ENCODE measurements at regions not wholly inside any gene's neighbourhood (a gene's known extent, or its start where the extent isn't known, plus 50 kb on each side); places are given as distances from the start of the nearest gene placed in this dataset.

DNA sequence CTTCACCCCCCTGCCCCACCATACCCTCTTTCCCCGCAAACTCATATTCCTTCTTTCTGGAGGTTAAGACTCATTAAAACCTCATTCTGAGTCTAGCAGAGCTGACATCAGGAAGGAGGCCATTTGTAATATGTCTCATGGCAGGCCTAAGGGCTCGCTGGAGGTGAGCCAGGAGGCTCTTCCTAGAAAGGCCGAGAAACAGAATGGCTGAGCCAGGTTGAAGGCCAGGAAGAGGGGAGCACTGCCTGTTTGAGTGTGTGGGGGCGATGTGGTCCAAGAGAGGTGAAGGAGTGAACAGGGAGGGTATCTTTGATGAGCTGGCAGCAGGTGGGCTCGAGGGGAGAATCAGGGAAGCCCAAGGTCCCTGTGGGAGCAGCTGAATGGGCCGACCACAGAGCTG, 317.3 kb downstream of the TLE3 start:
- TF ChIP-seq POLR2A (IDR thresholded peaks at IDR 0.05; ENCODE audit: low read depth), result no peak
- TF ChIP-seq, protein P1, sequence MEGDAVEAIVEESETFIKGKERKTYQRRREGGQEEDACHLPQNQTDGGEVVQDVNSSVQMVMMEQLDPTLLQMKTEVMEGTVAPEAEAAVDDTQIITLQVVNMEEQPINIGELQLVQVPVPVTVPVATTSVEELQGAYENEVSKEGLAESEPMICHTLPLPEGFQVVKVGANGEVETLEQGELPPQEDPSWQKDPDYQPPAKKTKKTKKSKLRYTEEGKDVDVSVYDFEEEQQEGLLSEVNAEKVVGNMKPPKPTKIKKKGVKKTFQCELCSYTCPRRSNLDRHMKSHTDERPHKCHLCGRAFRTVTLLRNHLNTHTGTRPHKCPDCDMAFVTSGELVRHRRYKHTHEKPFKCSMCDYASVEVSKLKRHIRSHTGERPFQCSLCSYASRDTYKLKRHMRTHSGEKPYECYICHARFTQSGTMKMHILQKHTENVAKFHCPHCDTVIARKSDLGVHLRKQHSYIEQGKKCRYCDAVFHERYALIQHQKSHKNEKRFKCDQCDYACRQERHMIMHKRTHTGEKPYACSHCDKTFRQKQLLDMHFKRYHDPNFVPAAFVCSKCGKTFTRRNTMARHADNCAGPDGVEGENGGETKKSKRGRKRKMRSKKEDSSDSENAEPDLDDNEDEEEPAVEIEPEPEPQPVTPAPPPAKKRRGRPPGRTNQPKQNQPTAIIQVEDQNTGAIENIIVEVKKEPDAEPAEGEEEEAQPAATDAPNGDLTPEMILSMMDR (IDR thresholded peaks at IDR 0.05), result no peak

Data from esophagus muscularis mucosa (tissue), 3 donors.